ENCODE measurements at regions not wholly inside any gene's neighbourhood (a gene's known extent, or its start where the extent isn't known, plus 50 kb on each side); places are given as distances from the start of the nearest gene placed in this dataset.

DNA sequence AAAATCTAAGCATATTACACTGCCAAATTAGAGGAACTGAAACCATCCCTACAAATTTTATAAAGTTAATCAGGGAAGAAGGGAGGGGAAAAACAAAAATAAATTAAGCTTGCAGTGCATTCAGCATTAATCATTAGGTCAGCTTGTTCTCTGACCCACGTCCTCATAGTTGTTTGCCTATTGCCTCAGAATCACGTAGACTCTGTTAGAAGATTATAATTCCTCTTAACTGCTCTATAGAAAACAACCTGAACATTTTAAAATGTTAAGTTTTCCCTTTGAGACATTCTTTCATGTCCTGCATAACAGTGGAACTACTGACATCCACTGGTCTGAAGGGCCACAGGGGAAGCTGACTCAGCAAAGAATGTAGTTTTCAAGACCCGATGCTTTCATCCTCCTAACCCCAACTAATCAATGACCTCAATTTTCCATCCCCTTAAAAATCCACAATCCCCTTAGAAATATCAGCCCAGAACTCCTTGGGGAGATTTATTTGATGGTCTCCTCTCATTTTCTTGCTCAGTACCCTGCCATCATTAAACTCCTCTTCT is 112.4 kb downstream of the FBXO4 start:
- no peak overlapping the region for H3K4me3 ChIP-seq (ENCODE audit: low read length)
- TF ChIP-seq CTCF (IDR thresholded peaks at IDR 0.05; ENCODE audit: insufficient read depth, low read depth, low read length, missing control alignments), result no peak
- no peak for DNase-seq (ENCODE audit: low read depth)

DNA sequence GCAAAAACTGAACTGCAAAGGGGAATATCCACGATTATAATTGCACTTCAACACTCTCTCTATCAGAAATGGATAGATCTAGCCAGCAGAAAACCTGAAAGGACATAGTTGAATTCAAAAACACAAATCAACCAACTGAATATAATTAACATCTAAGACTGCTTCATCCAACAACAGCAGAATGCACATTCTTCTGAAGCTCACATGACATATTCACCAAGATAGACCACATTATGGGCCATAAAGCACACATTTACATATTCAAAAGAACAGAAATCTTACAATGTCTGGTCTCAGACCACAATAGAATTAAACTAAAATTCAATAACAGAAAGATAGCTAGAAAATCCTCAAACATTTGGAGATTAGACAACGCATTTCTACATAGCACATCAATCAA is 118.3 kb downstream of the FBXO4 start:
- no peak for DNase-seq (ENCODE audit: low read depth)
- no peak for TF ChIP-seq CTCF (IDR thresholded peaks at IDR 0.05; ENCODE audit: insufficient read depth, low read depth, low read length, missing control alignments)

GRCh38 chr5:42057254-42057690 is 132.2 kb downstream of the FBXO4 start:
- DNase-seq (ENCODE audit: low read depth), result peak; percentile 68

More for the DNA sequence above, 118.3 kb downstream of the FBXO4 start:
- H3K4me3 ChIP-seq (ENCODE audit: low read length), result no peak overlapping the region

DNA sequence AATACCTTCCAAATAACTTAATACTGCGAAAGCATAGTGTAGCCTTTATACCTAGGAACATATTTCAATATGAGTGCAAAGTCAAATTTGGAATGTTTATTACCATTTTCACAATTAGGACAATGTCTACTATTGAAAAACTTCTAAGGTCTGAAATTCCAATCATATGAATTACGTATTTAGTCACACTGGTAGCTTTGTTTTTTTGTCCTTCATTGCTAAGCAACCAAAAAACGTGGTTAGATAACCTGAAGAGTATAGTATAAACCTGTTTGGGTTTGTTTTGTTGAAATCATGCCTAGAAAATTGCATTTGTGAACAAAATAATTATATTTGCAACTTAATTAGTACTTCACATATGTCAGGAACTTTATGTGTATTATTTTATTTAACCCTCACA is 134.2 kb downstream of the FBXO4 start:
- peak; percentile 56 for DNase-seq (ENCODE audit: low read depth)
- TF ChIP-seq CTCF (IDR thresholded peaks at IDR 0.05; ENCODE audit: insufficient read depth, low read depth, low read length, missing control alignments), result no peak
- H3K4me3 ChIP-seq (ENCODE audit: low read length), result no peak overlapping the region

More at GRCh38 chr5:42057254-42057690, 132.2 kb downstream of the FBXO4 start:
- peak; percentile 95 for TF ChIP-seq CTCF (IDR thresholded peaks at IDR 0.05; ENCODE audit: insufficient read depth, low read depth, low read length, missing control alignments)
- H3K4me3 ChIP-seq (ENCODE audit: low read length), result no peak overlapping the region

DNA sequence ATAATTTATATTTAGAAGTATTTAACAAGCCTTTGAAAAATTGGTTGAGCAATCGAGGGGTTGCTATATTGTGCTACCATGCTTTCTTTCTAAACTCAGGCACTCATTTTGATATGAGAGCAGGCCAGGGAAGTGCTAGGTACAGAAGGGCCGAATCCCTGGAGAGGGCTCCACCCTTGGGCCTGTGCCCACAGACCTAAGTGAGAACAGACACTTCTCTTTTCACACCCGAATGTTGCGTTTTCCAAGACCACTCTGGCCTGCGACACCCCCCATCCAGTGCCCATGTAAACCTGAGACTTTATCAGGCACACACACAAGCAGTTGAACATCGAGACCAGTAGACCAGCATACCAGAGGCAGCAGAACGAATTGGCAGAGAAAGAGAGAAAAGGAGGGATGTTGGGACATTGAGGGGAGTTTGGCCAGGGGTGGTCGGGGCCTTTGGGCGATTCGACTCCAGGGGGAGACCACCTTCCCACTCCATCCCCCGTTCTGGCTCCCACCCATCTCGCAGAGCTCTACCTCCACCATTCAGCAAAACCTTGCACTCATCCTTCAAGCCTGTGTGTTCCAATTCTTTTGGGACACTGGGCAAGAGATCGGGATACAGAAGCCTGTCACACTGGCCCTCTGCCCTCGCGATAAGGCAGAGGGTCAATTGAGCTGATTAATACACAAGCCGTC is 134.8 kb downstream of the FBXO4 start:
- no peak overlapping the region for H3K4me3 ChIP-seq (ENCODE audit: low read length)
- TF ChIP-seq CTCF (IDR thresholded peaks at IDR 0.05; ENCODE audit: insufficient read depth, low read depth, low read length, missing control alignments), result no peak
- no peak for DNase-seq (ENCODE audit: low read depth)

- no peak for TF ChIP-seq CTCF (IDR thresholded peaks at IDR 0.05; ENCODE audit: insufficient read depth, low read depth, low read length, missing control alignments)
- no peak for DNase-seq (ENCODE audit: low read depth)
- no peak overlapping the region for H3K4me3 ChIP-seq (ENCODE audit: low read length)
Measured at GRCh38 chr5:42061121-42061520, 136.0 kb downstream of the FBXO4 start.

GRCh38 chr5:42064821-42065220 is 139.7 kb downstream of the FBXO4 start:
- no peak overlapping the region for H3K4me3 ChIP-seq (ENCODE audit: low read length)
- peak; percentile 69 for DNase-seq (ENCODE audit: low read depth)
- no peak for TF ChIP-seq CTCF (IDR thresholded peaks at IDR 0.05; ENCODE audit: insufficient read depth, low read depth, low read length, missing control alignments)
